GM20000 (cell line): ENCODE measurements at regions not wholly inside any gene's neighbourhood (a gene's known extent, or its start where the extent isn't known, plus 50 kb on each side); places are given as distances from the start of the nearest gene placed in this dataset.
"Not testable (repeated sequence)": the region's sequence is repeated elsewhere in the genome, so short reads cannot be mapped to it uniquely, and the experiment has no call there.

Experiments
- DNase-seq: peaks from one replicate; pipeline ENCODE4 v3.0.0; 2012; ENCODE audit warnings: low spot score
- CTCF ChIP-seq: IDR thresholded peaks from 2 replicates; pipeline ENCODE4 v1.5.1; 2012; ENCODE audit warnings: mild to moderate bottlenecking, control low read depth; ENCODE audit errors: extremely low read depth, missing control alignments

GRCh38 chr5:100697970-100698369, 162.8 kb downstream of the FAM174A start:
- DNase-seq: no peak
- no peak for TF ChIP-seq CTCF

GRCh38 chr5:100706776-100707175, 171.6 kb downstream of the FAM174A start:
- DNase-seq: no peak
- no peak for TF ChIP-seq CTCF

- no peak for DNase-seq
- no peak for TF ChIP-seq CTCF
Observed at GRCh38 chr5:100708645-100709171, 173.5 kb downstream of the FAM174A start.

- no peak for DNase-seq
- no peak for TF ChIP-seq CTCF
Observed at GRCh38 chr5:100709771-100710170, 174.6 kb downstream of the FAM174A start.

GRCh38 chr5:100714780-100715179, 179.6 kb downstream of the FAM174A start:
- DNase-seq: not testable (repeated sequence)

GRCh38 chr5:100722657-100723056, 180.4 kb downstream of the ST8SIA4 start:
- TF ChIP-seq CTCF: no peak
- DNase-seq: no peak

- no peak for TF ChIP-seq CTCF
- no peak for DNase-seq
Observed at GRCh38 chr5:100723229-100723628, 179.9 kb downstream of the ST8SIA4 start.

- no peak for TF ChIP-seq CTCF
- no peak for DNase-seq
Observed at GRCh38 chr5:100726116-100726515, 177.0 kb downstream of the ST8SIA4 start.
